ENCODE measurements at regions not wholly inside any gene's neighbourhood (a gene's known extent, or its start where the extent isn't known, plus 50 kb on each side); places are given as distances from the start of the nearest gene placed in this dataset.
"Not testable (repeated sequence)": the region's sequence is repeated elsewhere in the genome, so short reads cannot be mapped to it uniquely, and the experiment has no call there.

GRCh38 chr1:195740862-195741261 is 867.4 kb downstream of the KCNT2 start:
- no peak for DNase-seq

DNA sequence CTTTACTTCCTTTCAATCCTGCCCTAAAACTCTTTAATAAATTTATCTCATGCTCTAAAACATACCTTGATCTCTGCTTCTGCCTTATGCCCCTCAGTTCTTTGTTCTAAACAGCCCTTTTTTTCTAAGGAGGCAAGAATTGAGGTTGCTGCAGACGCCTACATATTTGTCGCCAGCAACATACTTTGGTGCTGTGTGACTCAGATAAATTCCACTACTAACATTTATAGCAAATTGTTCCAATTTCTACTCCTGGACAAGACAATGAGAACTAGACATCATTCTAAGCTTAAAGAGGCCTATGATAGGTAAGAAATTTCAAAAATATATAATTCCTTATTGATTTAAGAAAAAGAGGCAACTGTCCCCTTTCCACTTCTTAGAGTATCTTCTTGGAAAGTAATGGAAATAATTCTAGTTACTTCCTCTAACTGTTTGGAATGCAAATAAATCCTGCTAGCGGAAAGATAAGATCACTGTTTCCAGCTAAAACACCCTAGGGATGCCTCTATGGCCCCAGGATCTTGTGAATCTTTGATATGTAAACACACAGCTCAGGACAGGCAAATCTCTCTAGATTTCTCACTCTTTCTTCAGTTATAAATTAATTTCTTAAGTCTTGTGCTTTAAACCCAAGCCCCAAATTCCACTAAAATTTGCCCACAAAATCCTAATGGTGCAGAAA is 869.1 kb downstream of the KCNT2 start:
- DNase-seq: no peak

GRCh38 chr1:195735140-195735539 is 873.1 kb downstream of the KCNT2 start:
- DNase-seq: no peak

DNA sequence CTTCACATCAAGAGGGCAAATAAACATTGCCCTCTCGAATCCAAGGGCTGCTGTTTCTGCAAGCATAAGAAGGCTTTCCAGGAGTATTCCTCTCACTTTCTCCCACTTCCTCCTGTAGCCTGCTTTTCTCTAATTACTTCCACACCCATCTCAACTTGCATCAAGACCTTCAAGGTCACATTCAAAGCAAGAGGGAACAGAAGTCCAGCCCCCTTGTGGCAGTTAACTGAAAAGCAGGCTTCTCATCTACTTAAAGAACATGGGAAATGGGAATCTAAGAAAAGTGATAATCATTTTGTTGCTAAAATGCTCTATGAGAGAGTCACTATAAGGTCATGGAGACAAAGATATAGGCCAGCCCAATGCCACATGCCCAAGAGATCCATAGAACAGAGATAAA is 874.4 kb downstream of the KCNT2 start:
- DNase-seq: no peak

DNA sequence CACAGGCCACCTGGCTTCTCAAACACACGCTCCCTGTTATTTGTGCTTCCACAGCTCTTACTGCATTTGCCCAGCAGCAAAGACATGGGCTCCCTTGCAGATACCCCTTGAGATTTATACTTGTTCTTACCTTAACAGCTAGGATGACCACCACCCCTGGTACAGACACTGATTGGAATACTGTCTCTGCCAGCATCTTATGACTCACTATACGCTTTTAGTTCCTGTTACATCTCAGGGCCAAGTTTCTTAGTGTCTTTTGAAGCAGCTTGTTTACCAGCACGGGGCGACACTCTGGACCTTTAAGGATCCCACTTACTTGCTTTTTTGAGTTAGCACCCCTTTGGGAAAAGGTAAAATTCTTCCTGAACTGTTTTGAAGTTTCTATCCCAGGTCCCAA is 874.8 kb downstream of the KCNT2 start:
- DNase-seq: no peak

- DNase-seq: no peak
Measured at GRCh38 chr1:195731385-195731784, 876.9 kb downstream of the KCNT2 start.

DNA sequence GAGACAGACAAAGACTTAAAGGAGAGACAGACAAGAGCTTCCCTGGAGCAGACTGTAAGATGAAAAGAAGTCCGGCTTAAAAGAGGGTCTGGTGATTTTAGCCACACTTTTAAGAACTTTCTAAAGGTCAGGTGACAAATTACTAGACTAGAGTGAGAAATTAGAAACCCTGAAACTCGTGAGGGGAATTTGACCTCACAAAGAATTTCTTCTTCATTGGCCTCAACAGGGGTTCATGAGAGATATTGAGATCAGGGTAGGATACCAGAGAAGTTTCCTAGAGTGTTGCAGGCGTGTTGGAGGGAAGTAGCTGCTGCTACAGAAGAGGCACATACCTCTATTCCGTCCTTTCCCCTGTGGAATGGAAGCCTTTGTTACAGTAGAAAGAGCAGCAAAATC is 884.4 kb downstream of the KCNT2 start:
- DNase-seq: no peak

- not testable (repeated sequence) for DNase-seq
Measured at GRCh38 chr1:195722852-195723795, 885.1 kb downstream of the KCNT2 start.

DNA sequence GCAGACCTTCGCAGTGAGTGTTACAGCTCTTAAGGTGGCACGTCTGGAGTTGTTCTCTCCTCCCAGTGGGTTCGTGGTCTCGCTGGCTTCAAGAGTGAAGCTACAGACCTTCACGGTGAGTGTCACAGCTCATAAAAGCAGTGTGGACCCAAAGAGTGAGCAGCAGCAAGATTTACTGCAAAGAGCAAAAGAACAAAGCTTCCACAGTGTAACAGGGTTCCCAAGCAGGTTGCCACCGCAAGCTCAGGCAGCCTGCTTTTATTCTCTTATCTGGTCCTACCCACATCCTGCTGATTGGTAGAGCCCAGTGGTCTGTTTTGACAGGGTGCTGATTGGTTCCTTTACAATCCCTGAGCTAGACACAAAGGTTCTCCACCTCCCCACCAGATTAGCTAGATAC is 886.1 kb downstream of the KCNT2 start:
- DNase-seq: not testable (repeated sequence)

- no peak for DNase-seq
Measured at GRCh38 chr1:195721210-195721971, 886.8 kb downstream of the KCNT2 start.

DNA sequence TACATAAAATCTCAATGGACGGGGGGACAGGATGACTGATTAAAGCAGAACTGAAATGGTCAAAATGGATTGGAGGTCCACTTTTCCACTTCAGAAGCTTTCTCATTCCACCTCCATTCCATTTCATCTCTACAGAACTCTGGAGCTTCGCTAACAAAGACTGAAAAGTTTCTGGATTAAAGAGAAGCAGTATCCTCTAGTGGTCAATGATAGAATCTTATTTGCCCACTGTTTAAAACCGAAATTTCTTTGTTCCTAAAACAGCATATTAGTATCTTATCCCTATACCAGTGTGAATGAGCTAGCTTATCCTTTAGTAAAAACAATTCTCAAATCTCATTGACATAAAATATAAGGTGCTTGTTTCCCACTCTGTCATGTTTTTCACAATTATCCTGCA is 890.6 kb downstream of the KCNT2 start:
- no peak for DNase-seq

GRCh38 chr1:195715652-195716051 is 892.6 kb downstream of the KCNT2 start:
- DNase-seq: no peak

DNA sequence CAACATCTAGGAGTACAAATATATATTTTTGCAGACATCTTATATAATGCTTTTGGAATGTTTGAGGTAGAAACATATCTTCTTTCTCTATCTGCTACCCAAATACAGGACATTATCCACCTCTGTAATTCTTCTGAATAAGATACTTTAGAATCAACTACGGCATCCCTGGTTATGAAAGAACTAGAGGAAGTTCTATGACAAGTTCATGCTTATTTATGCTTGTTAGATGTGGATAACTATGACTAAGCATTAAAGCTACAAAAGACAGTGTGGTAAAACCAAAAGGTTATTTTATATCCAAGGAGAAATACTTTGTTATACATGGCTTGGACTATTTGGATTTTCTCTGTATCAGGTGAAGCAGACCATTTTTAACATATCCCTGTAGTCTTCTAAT is 894.0 kb downstream of the KCNT2 start:
- no peak for DNase-seq

DNA sequence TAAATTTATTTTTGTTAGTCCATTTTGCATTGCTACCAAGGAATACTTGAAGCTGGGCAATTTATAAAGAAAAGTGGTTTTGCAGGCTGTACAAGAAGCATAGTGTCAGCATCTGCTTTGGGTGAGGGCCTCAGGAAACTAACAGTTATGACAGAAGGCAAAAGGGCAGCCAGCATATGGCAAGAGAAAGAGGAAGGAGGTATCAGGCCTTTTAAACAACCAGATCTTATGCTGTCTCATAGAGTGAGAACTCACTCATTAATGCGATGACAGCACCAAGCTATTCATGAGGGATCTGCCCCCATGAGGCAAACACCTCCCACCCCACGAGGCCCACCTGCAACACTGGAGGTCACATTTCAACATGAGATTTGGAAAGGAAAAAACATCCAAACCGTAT is 898.4 kb downstream of the KCNT2 start:
- DNase-seq: no peak

DNA sequence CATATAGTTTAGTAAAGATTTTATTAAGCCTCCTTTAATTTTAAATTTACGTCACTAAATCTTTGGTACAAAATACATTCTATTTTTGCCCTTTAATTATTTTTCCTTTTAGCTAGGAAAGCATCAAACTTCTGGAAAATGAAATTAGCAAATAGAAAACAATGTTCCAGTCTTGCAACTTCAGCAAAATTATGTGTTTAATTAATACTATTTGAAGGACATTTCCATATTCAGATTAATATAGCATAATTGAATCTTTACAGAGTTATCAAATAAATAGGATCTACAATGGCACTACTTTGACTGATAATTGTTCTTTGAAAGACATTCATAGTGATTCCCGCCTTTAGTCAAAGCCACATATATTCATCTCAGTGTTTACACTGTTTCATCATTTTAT is 904.2 kb downstream of the KCNT2 start:
- no peak for DNase-seq

DNA sequence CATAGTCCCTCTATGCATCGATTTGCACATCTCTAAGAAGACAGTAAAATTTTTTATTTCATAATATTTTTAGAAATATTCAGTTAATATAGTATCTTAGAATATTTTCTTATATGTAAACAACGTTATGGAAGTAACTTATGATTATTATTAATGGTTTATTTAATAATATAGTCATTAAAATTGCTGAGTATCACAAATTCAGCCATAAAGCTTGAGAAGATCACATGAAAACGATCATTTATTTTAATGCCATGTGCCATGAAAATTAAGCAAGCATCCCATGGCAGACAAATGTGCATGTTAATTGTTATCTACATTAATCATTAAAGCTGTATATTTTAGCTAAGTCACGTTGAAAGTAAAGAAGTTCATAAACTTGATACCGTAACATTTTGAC is 907.1 kb downstream of the KCNT2 start:
- DNase-seq: no peak

- no peak for DNase-seq
Measured at GRCh38 chr1:195697130-195697529, 911.1 kb downstream of the KCNT2 start.

DNA sequence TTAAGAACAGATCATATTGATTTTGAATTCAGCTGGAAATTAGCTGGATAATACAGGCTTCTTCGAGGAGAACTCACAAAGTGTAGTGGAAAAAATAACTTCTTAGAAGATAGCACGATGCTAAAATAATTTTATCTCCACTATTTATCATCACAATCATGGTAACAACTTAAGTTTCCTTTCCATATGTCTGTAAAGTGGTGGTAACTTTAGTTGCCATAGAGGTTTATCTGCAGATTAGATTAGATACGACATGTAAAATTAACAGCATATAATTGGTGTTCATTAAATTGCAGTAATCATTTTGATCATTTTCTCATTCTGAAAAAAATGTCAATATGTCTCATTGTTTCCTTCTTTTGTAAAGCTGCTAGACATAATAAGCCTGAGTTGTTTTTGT is 921.5 kb downstream of the KCNT2 start:
- DNase-seq: no peak

DNA sequence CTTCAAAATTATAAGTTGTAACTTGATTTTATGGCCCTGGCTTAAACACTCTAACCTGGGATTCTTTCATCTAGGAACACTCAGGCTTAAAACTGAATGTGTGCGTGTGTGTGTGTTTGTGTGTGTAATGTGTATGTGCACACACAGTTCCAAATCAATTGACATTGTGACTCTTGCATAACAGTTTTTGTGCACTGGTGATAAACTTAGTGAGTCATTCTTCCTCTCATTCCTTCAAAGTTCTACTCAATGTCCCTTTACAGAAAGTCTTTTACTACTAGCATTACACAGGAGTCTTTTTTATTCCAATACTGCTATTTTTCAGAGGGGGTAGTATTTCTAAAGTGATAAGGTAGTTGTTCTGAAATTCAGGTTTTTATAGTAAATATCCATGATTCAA is 943.6 kb downstream of the KCNT2 start:
- DNase-seq: no peak

DNA sequence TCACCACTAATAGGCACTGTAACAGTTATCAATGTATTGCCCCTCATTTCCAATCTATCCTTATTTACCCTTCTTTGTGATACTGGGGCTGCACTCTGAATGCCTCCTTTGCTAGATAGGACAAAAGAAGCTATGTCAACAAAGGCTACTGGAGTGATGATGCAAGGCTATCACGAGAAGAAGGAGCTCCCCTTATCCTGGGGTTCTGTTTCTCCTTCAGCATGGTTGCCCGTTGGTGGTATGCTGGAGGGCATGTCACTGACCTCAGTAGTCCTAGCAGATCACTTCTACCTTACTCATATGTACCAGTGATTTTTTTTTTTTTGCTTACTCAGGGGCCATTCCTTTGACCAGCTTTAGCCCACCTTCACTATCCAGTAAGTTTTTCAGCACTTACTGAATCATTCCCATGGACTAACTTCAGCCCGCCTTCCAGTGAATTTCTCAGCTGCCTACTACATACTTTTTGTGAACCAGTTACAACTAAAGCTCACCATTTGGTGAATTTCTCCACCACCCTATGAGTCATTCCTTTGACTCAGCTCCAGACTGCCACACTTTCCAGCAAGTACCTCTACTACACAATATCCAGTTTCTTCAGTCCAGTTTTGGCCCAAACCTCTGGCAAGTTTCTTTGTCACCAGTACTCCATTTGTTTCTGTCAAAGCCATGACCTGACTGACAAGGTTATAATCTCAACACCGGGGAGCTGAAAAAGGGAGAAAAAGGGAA is 944.5 kb downstream of the KCNT2 start:
- DNase-seq: no peak

DNA sequence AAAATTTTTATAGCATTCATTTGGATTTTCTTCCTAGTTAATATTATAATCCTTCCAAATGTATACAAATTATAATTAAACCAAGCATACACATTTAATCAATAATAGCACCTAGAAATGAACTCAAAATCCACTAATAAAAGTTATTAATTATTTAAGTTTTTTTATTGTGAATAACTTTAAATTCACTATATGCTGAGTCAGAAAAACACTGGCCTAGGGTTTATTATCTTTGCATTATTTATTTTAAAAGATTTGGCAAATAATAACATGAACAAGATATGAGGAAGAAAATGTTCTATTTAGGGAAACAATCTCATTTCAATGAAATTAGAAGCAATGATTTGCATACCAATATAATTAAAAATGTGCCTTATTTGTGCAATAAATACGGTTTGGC is 951.5 kb downstream of the KCNT2 start:
- DNase-seq: no peak

DNA sequence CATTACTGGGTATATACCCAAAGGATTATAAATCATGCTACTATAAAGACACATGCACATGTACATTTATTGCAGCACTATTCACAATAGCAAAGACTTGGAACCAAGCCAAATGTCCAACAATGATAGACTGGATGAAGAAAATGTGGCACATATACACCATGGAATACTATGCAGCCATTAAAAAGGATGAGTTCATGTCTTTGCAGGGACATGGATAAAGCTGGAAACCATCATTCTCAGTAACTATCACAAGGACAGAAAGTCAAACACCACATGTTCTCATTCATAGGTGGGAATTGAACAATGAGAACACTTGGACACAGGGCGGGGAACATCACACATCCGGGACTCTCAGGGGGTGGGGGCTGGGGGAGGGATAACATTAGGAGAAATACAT is 959.4 kb downstream of the KCNT2 start:
- not testable (repeated sequence) for DNase-seq

GRCh38 chr1:195637539-195637938 is 970.7 kb downstream of the KCNT2 start:
- no peak for DNase-seq
